ENCODE measurements at regions not wholly inside any gene's neighbourhood (a gene's known extent, or its start where the extent isn't known, plus 50 kb on each side); places are given as distances from the start of the nearest gene placed in this dataset.

DNA sequence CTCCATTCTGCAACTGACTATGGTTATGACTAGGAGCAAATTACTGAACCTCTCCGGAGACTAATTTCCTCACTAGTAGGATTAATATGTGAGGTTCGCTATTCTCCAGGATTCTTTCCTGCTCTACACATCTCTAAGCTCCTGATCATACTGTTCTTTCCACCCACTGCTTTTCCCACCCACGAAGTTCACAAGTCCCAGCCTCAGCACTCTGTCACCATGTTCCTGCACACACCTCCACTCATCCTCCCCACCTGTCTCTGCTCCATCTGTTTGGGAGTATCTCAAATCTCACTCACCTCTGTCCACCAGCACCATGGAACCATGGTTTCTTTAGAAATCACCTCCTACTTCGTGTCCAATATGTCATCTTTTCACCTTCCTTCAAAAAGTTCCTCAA is 185.3 kb downstream of the LRATD1 start:
- H3K4me2 ChIP-seq (replicated peaks; ENCODE audit: low read depth, low read length, poor library complexity, severe bottlenecking) = no peak overlapping the region
- H3K9ac ChIP-seq (ENCODE audit: low read length) = no peak overlapping the region
- no peaks in the 10 kb centered on the region for H4K20me1 ChIP-seq (ENCODE audit: control insufficient read depth, insufficient read depth, low read length, poor library complexity, severe bottlenecking)
- TF ChIP-seq, protein P1, sequence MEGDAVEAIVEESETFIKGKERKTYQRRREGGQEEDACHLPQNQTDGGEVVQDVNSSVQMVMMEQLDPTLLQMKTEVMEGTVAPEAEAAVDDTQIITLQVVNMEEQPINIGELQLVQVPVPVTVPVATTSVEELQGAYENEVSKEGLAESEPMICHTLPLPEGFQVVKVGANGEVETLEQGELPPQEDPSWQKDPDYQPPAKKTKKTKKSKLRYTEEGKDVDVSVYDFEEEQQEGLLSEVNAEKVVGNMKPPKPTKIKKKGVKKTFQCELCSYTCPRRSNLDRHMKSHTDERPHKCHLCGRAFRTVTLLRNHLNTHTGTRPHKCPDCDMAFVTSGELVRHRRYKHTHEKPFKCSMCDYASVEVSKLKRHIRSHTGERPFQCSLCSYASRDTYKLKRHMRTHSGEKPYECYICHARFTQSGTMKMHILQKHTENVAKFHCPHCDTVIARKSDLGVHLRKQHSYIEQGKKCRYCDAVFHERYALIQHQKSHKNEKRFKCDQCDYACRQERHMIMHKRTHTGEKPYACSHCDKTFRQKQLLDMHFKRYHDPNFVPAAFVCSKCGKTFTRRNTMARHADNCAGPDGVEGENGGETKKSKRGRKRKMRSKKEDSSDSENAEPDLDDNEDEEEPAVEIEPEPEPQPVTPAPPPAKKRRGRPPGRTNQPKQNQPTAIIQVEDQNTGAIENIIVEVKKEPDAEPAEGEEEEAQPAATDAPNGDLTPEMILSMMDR (IDR thresholded peaks at IDR 0.05) = no peak
- no peak for TF ChIP-seq EZH2 (IDR thresholded peaks at IDR 0.05; ENCODE audit: borderline replicate concordance, insufficient read depth, low read depth, low read length, poor library complexity, severe bottlenecking)
- no peaks in the 10 kb centered on the region for H3K36me3 ChIP-seq (replicated peaks in 1 of 2; ENCODE audit: control extremely low read depth in 1 of 2, control insufficient read depth in 1 of 2, extremely low read depth in 1 of 2, insufficient read depth in 2 of 2, low read length in 1 of 2)
- no peaks in the 10 kb centered on the region for H3K4me1 ChIP-seq (ENCODE audit: control insufficient read depth in 2 of 2, insufficient read depth in 2 of 2, low read length in 2 of 2)
- no peak overlapping the region for H3K4me3 ChIP-seq (ENCODE audit: control extremely low read depth in 1 of 5, extremely low read depth in 1 of 5, insufficient read depth in 1 of 5, low read depth in 2 of 5, low read length in 4 of 5)
- H3K9me3 ChIP-seq (ENCODE audit: control extremely low read depth in 1 of 3, control insufficient read depth in 2 of 3, insufficient read depth in 1 of 3, low read length in 2 of 3) = peaks cover 0 to 13% (median 0%) of the 10 kb centered on the region in 3 donors
- H3K4me3 Mint-ChIP-seq = no peak overlapping the region
- no peaks in the 10 kb centered on the region for H3K4me1 Mint-ChIP-seq
- no peaks in the 10 kb centered on the region for H3K79me2 ChIP-seq (ENCODE audit: control insufficient read depth, insufficient read depth, low read length)
- ATAC-seq (ENCODE audit: low read depth) = no peak
- no peak overlapping the region for H3K27ac ChIP-seq (ENCODE audit: low read length in 2 of 2)
- intact Hi-C loops (cut with micrococcal nuclease) = no loop called here
- CTCF ChIA-PET = no interaction called here
- POLR2A ChIA-PET = no interaction called here
- 75% methylated on average over 2 of the region's 4 CpGs for WGBS (ENCODE audit: insufficient coverage)
- no peak overlapping the region for H3K27ac Mint-ChIP-seq
- DNase-seq = no peak
- no peaks in the 10 kb centered on the region for H3K27me3 ChIP-seq (replicated peaks in 1 of 4; ENCODE audit: control extremely low read depth in 1 of 4, control insufficient read depth in 3 of 4, insufficient read depth in 4 of 4, low read length in 3 of 4)
- H3K27me3 Mint-ChIP-seq = no peaks in the 10 kb centered on the region
- H3K9me3 Mint-ChIP-seq (ENCODE audit: insufficient read depth) = peaks cover 5% of the 10 kb centered on the region
- H2AFZ ChIP-seq (ENCODE audit: insufficient read depth, low read depth, low read length, poor library complexity, severe bottlenecking) = no peak overlapping the region

DNA sequence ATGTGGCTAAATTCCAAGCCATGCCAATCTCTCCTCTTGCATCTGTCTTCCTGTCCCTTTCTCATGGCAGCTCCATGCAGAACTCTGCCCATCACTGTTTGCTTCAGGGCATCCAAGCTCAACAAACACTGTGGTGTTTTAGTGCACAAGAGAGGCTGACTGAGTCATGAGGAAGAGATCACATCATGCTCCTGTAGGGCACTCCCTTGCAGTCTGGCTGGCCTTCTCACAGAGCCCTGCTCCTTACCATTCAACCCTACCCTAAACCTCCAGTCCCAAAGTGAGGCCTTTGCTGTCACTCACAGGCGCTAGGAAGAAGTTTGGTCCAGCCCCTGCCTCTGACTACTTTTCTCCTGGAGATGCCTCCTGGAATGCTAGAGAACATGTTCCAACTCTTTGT is 194.0 kb downstream of the LRATD1 start:
- H3K4me3 Mint-ChIP-seq = no peak overlapping the region
- ATAC-seq (ENCODE audit: low read depth) (no peak), DNase-seq (no peak)
- Histone ChIP-seq H3K9ac (ENCODE audit: low read length) (no peak overlapping the region), H3K79me2 (ENCODE audit: control insufficient read depth, insufficient read depth, low read length) (no peaks in the 10 kb centered on the region), H3K4me1 (ENCODE audit: control insufficient read depth in 2 of 2, insufficient read depth in 2 of 2, low read length in 2 of 2) (no peaks in the 10 kb centered on the region), H3K4me3 (ENCODE audit: control extremely low read depth in 1 of 5, extremely low read depth in 1 of 5, insufficient read depth in 1 of 5, low read depth in 2 of 5, low read length in 4 of 5) (no peak overlapping the region), H3K36me3 (replicated peaks in 1 of 2; ENCODE audit: control extremely low read depth in 1 of 2, control insufficient read depth in 1 of 2, extremely low read depth in 1 of 2, insufficient read depth in 2 of 2, low read length in 1 of 2) (no peaks in the 10 kb centered on the region), H3K4me2 (replicated peaks; ENCODE audit: low read depth, low read length, poor library complexity, severe bottlenecking) (no peak overlapping the region), H2AFZ (ENCODE audit: insufficient read depth, low read depth, low read length, poor library complexity, severe bottlenecking) (no peak overlapping the region), H3K9me3 (ENCODE audit: control extremely low read depth in 1 of 3, control insufficient read depth in 2 of 3, insufficient read depth in 1 of 3, low read length in 2 of 3) (peaks cover 0 to 8% (median 0%) of the 10 kb centered on the region in 3 donors), H3K27me3 (replicated peaks in 1 of 4; ENCODE audit: control extremely low read depth in 1 of 4, control insufficient read depth in 3 of 4, insufficient read depth in 4 of 4, low read length in 3 of 4) (no peaks in the 10 kb centered on the region), H3K27ac (ENCODE audit: low read length in 2 of 2) (no peak overlapping the region), H4K20me1 (ENCODE audit: control insufficient read depth, insufficient read depth, low read length, poor library complexity, severe bottlenecking) (no peaks in the 10 kb centered on the region)
- intact Hi-C loops (cut with micrococcal nuclease) = no loop called here
- H3K9me3 Mint-ChIP-seq (ENCODE audit: insufficient read depth) = no peaks in the 10 kb centered on the region
- no peaks in the 10 kb centered on the region for H3K4me1 Mint-ChIP-seq
- H3K27ac Mint-ChIP-seq = no peak overlapping the region
- 100% methylated on average over 1 of the region's 1 CpG for WGBS (ENCODE audit: insufficient coverage)
- ChIA-PET CTCF (no interaction called here), POLR2A (no interaction called here)
- TF ChIP-seq EZH2 (IDR thresholded peaks at IDR 0.05; ENCODE audit: borderline replicate concordance, insufficient read depth, low read depth, low read length, poor library complexity, severe bottlenecking) = no peak
- TF ChIP-seq, protein P1 (IDR thresholded peaks at IDR 0.05) = no peak
- no peaks in the 10 kb centered on the region for H3K27me3 Mint-ChIP-seq

Measured in B cell (primary cell).